ENCODE measurements at regions not wholly inside any gene's neighbourhood (a gene's known extent, or its start where the extent isn't known, plus 50 kb on each side); places are given as distances from the start of the nearest gene placed in this dataset.

DNA sequence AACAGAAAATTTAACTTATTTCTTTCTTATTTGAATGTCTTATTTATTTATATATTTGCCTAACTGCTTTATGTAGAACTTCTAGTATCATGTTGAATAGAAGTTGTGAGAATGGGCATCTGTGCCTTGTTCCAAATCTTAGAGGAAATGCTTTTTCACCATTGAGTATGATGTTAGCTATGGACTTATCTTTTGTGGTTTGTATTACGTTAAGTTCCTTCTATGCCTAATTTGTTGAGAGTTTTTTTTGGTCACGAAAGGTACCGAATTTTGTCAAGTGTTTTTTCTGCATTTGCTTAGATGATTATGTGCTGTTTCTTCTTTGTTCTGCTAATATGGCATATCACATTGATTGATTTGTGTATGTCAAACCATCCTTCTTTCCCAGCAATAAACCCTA lies 161.0 kb upstream of the TRIM24 start:
- no peak for DNase-seq
- Histone ChIP-seq H3K36me3 (replicated peaks in 1 of 2; ENCODE audit: insufficient read depth in 1 of 2, low read depth in 2 of 2) (no peaks in the 10 kb centered on the region), H3K9me3 (no peaks in the 10 kb centered on the region), H3K27ac (no peak overlapping the region), H3K4me3 (no peak overlapping the region), H3K27me3 (no peaks in the 10 kb centered on the region), H3K4me1 (peaks cover 5% of the 10 kb centered on the region)
- TF ChIP-seq, protein P1, sequence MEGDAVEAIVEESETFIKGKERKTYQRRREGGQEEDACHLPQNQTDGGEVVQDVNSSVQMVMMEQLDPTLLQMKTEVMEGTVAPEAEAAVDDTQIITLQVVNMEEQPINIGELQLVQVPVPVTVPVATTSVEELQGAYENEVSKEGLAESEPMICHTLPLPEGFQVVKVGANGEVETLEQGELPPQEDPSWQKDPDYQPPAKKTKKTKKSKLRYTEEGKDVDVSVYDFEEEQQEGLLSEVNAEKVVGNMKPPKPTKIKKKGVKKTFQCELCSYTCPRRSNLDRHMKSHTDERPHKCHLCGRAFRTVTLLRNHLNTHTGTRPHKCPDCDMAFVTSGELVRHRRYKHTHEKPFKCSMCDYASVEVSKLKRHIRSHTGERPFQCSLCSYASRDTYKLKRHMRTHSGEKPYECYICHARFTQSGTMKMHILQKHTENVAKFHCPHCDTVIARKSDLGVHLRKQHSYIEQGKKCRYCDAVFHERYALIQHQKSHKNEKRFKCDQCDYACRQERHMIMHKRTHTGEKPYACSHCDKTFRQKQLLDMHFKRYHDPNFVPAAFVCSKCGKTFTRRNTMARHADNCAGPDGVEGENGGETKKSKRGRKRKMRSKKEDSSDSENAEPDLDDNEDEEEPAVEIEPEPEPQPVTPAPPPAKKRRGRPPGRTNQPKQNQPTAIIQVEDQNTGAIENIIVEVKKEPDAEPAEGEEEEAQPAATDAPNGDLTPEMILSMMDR (IDR thresholded peaks at IDR 0.05) = no peak
- no peak for TF ChIP-seq POLR2A (IDR thresholded peaks at IDR 0.05)
- intact Hi-C loops (cut with DNase I) = no loop called here
- 58 to 95% methylated on average over 3 of the region's 3 CpGs for WGBS, 2 donors
- no peak for ATAC-seq

DNA sequence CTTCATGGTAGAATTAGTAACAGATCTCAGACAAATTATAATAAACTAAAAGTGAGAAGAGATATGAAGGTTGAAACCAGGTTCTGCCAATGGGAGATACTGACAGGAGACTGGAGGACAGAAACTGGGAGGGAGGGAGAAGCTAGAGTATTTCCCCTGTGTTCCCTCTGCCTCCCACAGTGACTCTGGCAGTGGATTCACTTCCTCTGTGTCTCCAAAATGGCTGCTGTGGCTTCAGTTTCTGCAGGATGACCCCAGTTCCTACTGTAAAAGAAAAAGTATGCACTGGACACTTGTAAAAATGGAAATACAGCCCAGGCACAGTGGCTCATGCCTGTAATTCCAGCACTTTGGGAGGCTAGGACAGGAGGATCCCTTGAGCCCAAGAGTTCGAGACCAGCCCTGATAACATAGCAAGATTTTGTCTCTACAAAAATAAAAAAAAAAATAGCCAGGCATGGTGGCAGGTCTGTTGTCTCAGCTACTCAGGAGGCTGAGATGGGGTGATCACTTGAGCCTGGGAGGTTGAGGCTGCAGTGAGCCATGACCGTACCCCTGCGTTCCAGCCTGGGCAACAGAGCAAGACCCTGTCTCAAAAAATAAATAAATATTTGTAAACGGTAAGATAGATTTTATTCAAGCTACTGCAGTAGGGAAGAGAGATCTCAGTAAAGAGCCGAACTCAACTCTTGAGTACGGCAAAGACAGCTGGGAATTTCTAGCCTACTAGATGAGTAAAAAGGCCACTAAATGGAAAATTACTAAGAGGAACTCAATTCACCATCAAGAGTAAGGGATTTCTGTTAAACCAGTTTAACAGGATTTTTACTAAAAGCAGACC lies 156.6 kb upstream of the TRIM24 start:
- H3K27ac ChIP-seq = no peak overlapping the region
- no peaks in the 10 kb centered on the region for H3K9me3 ChIP-seq
- no peaks in the 10 kb centered on the region for H3K27me3 ChIP-seq
- intact Hi-C loops (cut with DNase I) = no loop called here
- WGBS, 2 donors = 94 to 96% methylated on average over 6 of the region's 6 CpGs
- no peak overlapping the region for H3K4me3 ChIP-seq
- no peaks in the 10 kb centered on the region for H3K4me1 ChIP-seq
- no peaks in the 10 kb centered on the region for H3K36me3 ChIP-seq (replicated peaks in 1 of 2; ENCODE audit: insufficient read depth in 1 of 2, low read depth in 2 of 2)
- TF ChIP-seq, protein P1 (IDR thresholded peaks at IDR 0.05) = no peak
- no peak for TF ChIP-seq POLR2A (IDR thresholded peaks at IDR 0.05)
- no peak for ATAC-seq
- no peak for DNase-seq

DNA sequence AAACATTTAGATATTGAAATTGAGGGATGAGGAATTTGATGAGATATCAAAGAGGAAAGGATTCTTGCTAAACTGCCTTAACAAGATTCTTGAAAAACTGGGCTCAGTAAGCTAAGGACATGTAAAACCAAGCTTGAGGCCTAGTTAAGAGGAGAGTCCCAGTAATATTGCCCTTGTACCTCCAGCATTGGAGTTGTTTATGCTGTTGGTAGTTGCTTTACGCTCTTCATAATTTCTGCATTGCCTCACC lies 156.1 kb upstream of the TRIM24 start:
- ATAC-seq (no peak), DNase-seq (no peak)
- Histone ChIP-seq H3K9me3 (no peaks in the 10 kb centered on the region), H3K36me3 (replicated peaks in 1 of 2; ENCODE audit: insufficient read depth in 1 of 2, low read depth in 2 of 2) (no peaks in the 10 kb centered on the region), H3K4me3 (no peak overlapping the region), H3K27ac (no peak overlapping the region), H3K27me3 (no peaks in the 10 kb centered on the region), H3K4me1 (no peaks in the 10 kb centered on the region)
- TF ChIP-seq, protein P1 (IDR thresholded peaks at IDR 0.05) = no peak
- no peak for TF ChIP-seq POLR2A (IDR thresholded peaks at IDR 0.05)
- 88 to 95% methylated on average over 1 of the region's 1 CpG for WGBS, 2 donors
- intact Hi-C loops (cut with DNase I) = no loop called here

DNA sequence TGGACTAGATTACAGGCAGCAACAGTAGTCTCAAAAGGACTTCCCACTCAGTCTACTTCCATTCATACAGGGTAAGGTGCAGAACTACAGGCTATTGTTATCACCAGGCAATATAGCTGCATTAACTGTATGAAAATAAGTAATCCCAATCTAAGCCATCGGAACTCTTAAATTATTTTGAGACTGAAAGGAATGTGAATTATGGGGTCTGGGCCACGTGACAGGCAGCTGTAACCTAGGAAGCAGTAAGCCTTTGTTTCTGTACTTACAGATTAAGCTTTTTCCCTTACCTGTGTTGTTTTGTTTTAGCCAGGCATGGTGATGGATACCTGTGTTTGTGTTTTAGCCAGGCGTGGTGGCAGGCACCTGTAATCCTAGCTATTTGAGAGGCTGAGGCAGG lies 152.4 kb upstream of the TRIM24 start:
- ATAC-seq (no peak), DNase-seq (no peak)
- no peaks in the 10 kb centered on the region for H3K36me3 ChIP-seq (replicated peaks in 1 of 2; ENCODE audit: insufficient read depth in 1 of 2, low read depth in 2 of 2)
- H3K9me3 ChIP-seq = no peaks in the 10 kb centered on the region
- H3K27me3 ChIP-seq = no peaks in the 10 kb centered on the region
- H3K4me3 ChIP-seq = no peak overlapping the region
- 77 to 82% methylated on average over 3 of the region's 3 CpGs for WGBS, 2 donors
- intact Hi-C loops (cut with DNase I) = no loop called here
- H3K4me1 ChIP-seq = no peaks in the 10 kb centered on the region
- TF ChIP-seq, protein P1 (IDR thresholded peaks at IDR 0.05) = no peak
- no peak for TF ChIP-seq POLR2A (IDR thresholded peaks at IDR 0.05)
- H3K27ac ChIP-seq = no peak overlapping the region

DNA sequence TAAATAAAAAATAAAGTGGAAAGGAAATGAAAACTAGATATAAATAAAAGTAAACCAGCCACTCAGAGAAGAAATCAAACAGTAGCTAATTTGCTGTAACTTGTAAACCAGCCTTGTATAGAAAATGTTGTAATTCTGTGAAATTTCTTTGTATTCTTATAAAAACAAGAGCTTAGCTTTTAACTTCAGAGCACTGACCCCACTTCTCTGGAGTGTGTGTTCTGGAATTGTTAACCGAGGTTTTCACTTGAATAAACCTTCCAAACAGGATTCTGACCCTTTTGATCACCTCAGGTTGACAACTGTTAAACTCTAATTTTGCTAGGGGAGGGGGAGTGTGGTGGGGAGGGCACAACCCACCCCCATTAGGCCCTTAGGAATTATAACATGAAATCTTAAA lies 151.9 kb upstream of the TRIM24 start:
- DNase-seq = no peak
- Histone ChIP-seq H3K4me1 (no peaks in the 10 kb centered on the region), H3K27me3 (no peaks in the 10 kb centered on the region), H3K4me3 (no peak overlapping the region), H3K9me3 (no peaks in the 10 kb centered on the region), H3K27ac (no peak overlapping the region), H3K36me3 (replicated peaks in 1 of 2; ENCODE audit: insufficient read depth in 1 of 2, low read depth in 2 of 2) (no peaks in the 10 kb centered on the region)
- intact Hi-C loops (cut with DNase I) = no loop called here
- TF ChIP-seq, protein P1 (IDR thresholded peaks at IDR 0.05) = no peak
- TF ChIP-seq POLR2A (IDR thresholded peaks at IDR 0.05) = no peak
- WGBS, 2 donors = 82 to 94% methylated on average over 1 of the region's 1 CpG
- no peak for ATAC-seq
